Putamen (tissue), 1 donor: ENCODE measurements at regions not wholly inside any gene's neighbourhood (a gene's known extent, or its start where the extent isn't known, plus 50 kb on each side); places are given as distances from the start of the nearest gene placed in this dataset.

ENCODE experiments used
- DNase-seq: peaks from one replicate; pipeline ENCODE4 v3.0.0-alpha.2; 2016; ENCODE audit warnings: low spot score

DNA sequence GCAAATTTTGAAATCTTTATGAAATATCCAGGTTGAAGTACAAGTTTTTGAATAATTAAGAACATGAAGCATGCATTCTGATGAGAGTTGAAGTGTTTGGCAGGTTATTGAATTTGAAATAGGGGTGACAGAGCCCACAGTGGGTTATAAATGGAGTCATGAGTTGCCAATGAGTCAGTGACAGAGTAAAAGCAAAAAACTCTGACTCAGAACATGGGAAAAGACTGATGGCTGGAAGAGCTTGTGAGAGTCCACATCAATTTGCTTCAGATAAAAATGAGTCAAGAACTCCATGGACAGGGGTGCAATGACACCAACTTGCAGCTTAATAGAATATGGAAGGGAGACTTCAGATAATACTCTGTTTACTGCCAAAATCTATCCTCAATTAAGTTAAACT is 105.3 kb downstream of the SLC6A15 start:
- DNase-seq: no peak

DNA sequence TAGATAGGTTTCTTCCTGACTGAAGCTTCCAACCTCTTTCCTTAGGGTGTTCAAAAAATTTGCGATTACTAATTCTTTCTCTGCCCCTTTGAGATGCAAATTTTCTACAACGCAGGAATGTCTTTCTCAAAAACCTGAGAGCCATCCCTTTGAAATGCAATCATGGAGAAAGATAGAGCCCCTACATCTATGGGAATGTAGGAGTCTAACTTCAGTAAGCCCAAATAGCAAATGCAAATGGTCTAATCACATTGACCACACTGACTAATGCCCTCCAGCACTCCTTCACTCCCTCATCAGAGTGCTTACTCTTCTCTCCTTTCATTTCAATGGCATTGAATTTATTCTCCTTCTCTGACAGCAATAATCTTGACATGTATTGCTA is 107.1 kb downstream of the SLC6A15 start:
- no peak for DNase-seq

DNA sequence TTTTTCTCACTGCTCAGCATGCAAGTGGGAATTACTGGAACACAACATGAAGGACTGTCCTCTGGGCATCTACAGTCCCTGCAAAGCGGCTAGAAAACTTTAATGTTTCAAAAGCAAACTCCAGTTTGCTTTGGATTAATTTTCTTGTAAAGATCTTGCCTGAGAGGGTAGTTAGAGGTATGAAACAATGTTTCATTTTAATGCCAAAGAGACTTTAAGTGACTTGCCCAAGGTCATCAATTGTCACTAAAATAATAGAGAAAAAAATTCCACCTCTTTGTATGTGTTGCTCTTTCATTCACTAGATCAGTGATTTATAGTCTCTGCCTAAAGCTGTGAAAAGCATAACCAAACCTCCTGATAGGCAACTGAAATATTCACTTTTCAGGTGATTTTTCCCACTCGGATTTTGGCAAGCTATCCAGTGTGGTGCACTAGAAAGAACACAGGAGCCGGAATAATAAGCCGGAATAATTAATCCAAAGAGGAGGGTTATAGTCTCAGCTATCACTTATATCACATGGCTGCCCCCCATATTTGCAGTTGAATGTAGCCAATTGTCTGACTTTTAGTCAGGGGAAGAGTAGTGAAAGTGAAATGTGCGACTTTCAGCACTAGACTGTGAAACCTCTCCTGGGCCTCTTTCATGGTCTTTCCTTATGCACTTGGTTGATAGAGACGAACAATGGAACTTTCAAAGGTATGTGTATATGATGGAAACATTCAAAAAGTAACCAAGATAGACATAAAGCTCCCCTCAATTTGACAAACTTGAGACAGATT is 107.7 kb downstream of the SLC6A15 start:
- DNase-seq: no peak

DNA sequence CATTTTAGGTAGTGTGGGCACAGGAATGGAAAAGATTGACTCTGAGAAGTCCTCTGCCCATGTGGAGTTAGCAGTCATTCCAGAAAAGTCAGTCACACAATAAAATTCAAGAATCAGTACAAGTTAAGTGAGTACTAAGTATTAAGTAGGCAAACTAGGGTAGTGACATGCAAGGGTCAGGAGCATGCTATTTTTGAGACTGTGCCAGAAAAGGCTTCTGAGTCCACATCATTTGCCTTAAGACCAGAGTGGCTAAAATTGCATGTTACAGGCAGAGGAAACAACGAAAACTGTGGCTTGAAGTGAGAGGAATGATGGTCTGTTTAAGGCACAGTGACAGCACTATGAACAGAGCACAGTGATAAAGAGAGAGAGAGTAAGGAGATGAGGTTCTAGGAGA is 108.9 kb downstream of the SLC6A15 start:
- DNase-seq: no peak

DNA sequence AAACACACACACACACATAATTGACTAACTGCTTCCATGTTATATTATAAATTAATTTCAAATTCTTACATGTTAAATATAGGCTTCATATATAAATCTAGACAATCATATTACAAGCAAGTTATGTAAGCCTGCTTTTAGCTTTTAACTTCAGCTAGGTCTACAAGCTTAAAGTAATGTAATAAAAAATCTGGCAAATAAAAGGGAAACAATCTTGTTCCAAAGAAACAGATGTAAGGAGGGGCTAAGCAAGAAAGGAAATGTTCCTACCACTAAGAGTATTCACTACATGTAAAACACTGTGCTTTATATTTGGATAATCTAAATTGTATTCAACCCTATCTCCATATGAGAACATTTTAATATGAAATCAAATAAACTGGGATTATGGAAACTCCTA is 110.4 kb downstream of the SLC6A15 start:
- DNase-seq: no peak

DNA sequence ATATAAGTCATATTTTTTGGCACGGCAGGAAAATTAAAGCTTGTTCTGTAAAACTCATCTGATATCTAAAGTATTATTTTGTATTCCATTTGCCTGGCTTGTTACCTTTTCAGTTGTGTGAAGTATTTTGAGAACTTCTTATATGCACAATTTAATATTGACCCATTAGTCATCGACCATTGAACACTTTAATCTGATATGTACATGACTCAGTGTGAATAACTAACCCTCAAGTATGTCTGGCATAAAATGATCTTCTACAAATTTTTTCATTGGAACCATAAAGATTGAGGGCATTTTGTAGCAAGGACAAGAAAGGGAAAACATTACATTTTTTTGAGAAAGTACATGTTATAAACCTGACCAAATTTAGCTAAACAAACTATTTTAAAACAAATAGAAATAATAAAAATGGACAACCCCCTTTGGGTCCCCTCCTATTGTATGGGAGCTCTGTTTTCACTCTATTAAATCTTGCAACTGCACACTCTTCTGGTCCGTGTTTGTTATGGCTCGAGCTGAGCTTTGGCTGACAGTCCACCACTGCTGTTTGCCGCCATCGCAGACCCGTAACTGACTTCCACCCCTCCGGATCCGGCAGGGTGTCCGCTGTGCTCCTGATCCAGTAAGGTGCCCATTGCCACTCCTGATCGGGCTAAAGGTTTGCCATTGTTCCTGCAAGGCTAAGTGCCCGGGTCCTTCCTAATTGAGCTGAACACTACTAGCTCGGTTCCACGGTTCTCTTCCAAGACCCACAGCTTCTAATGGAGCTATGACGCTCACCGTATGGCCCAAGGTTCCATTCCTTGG is 118.8 kb downstream of the SLC6A15 start:
- DNase-seq: no peak

DNA sequence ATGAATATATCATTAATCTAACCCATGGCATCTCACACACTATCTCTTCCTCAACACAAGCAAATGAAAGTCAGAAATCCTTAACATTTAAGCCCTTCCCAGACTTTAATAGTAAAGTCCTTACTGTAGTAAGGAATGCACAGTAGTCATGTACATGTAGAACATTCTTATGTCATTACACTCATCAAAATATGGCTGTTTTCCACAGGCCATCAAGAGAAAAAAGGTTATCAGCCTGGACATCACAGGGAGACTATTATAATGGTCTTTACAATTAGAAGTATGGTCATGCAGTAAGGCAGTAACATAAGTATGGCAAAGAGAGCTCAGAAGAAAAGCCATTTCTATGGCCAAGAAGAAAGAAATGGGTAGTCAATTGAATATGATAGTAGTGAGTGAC is 121.2 kb downstream of the SLC6A15 start:
- DNase-seq: no peak

DNA sequence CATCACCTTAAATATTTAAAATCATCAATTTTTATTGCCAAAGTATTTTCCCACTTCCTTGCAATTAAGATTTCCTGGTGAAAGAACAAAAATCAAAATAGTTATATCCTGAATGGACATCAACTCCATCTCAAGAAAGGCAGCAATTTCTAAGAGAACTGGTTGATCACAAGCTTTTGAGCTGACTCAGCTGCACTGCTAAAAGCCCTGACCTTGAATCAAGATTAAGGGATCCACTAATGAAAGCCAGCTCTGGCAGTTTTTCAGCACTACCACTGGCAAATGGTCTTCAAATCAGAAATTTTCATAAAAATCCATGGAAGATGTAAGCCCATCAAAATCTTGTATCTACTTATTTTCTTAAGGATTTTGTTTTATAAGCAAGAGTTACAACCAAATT is 123.4 kb downstream of the SLC6A15 start:
- no peak for DNase-seq

DNA sequence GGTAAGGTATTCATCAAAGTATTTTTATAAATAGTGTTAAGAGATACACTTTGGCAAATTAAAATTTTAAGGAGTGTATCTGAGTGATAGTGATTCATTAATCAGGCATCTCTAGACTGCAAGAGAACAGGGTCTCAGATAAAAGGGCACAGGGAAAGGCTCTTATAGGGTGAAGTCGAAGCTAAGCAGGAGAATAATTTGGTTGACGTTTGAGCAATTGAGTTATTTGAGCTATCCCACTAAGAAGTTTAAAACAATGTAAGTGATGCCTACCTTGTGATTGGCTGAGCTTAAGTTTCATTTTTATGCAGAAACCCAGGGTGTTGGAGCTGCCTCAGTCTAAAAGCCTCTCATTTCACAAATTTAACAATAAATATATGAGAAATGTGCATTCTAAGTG is 125.3 kb downstream of the SLC6A15 start:
- no peak for DNase-seq

DNA sequence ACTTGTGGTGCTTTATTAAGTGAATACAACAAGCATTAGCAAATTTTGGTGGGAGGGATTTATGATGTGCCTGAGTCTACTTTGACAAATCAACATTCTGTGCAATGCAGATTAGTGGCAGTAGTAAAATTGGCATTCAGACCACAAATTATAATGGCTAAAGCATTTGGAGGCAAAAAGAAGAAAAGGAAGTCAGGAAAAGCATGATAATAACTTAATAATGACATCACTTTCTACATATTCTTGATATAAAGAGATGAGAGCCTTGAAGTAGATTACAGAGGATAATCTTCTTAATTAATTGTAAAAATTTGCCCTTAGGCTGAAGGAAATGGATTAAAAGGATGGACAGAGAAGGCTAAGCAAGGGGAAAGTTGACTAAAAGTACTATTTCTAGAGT is 126.0 kb downstream of the SLC6A15 start:
- DNase-seq: no peak

DNA sequence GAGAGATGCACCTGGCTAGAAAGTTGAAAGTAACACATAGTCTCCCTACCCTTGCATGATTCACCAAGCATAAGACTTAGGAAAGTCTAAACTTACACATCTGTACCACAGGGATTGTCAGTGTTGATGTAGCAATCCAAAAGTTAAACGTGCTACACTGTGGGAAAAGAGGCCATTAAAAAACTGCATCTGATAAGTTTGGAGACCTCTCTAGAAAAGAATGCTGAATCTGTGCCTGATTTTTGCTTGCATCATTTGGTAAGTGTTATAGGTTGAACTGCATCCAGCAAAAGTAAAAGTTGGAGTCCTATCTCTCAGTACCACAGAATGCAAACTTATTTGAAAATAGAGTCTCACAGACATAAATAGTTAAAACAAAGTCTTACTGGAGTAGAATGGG is 126.6 kb downstream of the SLC6A15 start:
- DNase-seq: no peak

DNA sequence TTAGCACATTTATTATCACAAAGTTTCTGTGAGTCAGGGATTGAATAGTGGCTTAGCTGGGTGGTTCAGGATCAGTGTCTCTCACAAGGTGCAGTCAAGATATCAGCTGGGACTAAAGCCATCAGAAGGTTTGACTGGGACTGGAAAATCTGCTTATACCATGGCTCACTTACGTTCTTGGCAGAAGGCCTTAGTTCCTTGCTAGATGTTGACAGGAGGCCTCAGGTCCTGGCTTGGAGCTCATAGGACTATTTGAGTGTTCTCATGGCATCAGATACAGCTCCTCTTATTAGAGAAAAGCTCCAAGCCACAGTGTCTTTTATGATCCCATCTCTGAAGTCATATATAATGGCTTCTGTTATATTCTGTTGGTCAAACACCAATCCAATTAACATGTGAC is 127.3 kb downstream of the SLC6A15 start:
- no peak for DNase-seq

DNA sequence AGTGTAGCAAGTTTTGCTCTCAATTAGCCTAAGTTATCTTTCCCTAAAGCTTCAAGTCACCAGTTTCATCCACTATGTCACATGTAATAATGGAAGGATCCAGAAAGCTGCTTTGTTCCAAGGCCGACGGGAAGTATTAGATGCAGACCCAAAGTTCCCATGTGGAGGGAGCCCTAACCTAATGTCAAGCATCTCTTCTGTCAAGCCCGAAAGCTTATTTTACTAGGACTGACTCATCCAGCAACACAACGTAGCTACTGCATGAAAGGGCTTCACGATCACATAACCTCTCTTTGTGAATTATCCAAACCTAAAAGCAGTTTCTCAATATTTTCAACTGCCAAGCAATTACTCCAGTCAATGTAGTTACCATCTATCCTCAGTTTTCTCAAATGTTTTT is 133.4 kb downstream of the SLC6A15 start:
- no peak for DNase-seq

DNA sequence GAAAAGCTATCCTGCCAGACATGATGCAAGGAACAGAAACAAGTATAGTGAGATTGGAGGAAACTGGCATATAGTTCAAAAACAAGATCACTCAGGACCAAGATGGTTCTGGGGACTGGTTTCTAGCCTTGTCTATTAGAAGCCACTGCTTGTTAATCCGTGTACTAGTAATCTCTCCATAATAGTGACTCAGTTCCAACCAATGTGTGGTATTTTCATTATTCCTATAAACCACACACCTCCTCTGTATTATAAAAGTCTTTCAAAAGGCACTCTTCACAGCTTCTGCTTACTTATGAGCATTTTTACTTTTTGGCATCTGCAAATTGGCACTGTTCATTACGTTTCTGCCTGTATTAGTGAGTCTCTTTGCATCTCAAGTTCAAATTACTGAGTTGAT is 140.3 kb downstream of the SLC6A15 start:
- DNase-seq: no peak

DNA sequence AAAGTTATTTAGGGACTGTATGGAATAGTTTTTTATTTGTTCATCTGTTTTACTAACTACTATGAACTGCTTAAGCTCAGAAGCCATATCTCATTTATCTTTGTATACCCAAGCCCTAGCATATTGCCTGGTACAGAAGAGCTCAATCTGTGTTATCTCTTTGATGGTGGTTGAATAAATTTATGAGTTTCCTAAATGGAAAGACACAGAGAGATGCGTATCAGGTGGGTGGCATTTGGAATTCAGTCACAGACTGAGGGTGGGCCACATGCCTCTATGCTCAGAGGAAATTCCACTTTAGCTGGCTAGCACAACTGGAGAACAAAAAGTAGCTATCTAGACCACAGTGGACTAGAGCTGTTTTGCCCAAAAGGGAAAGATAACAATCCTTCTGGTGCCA is 145.5 kb downstream of the SLC6A15 start:
- DNase-seq: no peak

DNA sequence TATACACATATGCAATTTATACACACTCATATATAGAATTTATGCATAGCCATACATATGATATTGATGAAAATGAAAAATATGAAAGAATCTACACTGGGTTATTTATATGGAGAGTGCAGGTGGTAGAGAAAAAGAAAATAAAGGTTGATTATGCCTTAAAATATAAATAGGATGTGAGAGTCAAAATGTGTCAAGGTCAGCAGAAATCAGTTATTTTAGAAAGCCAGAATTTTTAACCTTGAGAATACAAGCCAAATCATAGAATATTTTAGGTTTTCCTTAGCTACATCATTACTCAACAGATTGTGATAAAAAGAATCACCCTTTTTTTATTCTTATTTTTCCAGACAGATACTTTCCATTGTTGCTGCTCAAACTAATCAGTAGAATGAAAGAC is 146.2 kb downstream of the SLC6A15 start:
- no peak for DNase-seq

DNA sequence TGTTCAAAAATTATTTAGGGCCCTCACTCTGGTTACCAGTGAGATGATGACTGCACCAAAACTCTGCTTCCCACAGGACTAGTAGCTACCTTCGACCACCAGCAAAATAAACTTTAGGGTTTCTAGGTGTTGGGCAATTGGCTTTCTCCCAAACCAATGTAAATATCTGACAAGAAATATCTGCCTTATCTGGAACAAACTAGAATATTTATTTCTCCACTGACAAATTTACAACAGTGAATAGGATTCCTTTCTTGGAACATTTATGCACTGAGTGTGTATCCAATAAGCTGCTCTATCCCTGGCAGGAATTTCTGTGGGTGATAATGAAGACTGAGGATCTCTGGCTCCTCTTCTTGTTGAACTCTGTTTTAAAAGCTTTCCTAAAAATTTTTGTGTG is 148.6 kb downstream of the SLC6A15 start:
- DNase-seq: no peak

DNA sequence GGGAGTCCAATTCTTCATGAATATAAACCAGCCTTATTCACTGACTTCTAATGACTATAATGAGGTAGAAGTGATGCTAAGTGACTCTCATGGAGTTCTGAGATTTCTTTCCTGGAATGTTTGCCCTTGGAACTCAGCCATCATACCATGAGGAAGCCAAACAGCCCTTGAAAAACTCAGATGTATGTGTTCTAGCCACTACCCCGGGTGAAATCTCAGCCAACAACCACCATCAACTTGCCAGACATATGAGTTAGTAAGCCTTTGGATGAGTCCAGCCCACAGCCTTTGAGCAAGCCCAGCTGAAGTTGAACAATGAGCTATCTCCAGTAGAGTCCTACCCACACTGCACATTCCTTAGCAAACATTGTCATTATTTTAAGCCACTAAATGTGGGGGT is 149.5 kb downstream of the SLC6A15 start:
- DNase-seq: no peak

DNA sequence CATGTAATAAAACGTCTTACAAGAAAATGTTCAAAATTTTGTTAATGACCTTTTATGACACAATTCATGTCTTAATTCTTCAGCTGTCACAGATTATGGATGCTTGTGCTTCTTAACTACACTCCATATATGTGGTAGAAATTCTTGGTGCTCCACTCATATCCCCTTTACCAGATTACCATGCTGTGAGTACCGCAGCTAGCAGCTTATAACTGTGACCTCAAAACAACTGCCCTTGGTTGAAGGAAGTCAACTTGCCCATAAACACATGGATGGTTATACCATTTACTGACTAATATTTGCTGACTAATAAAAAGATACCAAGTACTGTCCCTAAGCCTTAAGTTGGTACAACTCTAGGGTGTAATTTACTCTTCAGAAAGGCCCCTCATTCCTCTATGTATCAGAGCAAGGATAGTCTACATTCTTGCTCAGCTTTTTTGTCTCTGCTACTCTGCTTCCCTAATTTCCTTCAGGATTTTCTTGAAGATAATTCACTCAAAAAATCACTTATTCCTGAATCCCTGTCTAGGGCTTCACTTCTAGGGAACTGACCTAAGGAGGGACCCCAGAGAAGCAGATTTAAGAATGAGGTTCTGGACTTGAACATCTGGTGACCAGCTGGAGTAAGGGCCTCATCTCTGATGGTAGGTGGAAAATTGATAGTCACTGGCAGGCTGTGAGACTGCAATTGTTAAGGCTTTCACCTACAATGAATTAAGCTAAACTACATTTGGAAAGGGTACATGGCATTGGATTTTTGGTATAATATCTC is 152.3 kb downstream of the SLC6A15 start:
- DNase-seq: no peak

DNA sequence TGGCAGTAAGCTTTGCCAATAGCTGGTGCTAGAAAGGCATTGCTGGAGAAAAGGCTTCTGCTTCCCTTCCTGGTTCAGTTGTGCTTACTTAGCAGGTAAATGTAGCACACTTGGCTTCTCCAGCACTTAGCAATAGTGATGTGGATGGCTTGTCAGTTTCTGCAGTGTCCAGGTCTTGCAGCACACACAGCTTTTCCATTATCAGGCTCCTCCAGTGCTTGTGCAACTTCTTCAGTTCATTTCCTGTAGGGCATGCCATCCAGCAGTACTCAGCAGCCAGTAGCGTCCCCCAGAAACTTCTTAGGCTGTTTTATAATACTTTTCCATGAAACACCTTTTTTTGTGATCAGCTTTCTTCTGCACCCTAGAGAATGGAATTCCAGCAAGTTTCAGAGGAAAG is 154.6 kb downstream of the SLC6A15 start:
- no peak for DNase-seq

DNA sequence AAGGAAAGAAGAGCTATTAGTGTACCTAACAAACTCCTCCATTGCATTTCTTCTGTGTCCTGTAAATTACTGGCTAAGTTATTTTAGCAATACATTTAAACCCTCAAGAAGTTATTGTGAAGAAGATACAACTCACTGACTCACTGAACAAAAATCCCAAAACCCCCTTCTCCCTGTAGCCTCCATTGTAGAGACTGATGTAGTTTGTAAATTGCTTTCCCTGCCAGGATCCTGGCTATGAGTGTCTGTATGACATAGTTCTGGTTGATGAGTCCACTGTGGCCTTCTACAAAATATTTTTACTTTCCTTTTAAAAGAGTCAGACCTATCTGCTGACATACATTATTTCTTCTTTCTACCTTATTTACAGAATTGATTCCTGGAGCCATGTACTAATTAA is 155.6 kb downstream of the SLC6A15 start:
- no peak for DNase-seq

DNA sequence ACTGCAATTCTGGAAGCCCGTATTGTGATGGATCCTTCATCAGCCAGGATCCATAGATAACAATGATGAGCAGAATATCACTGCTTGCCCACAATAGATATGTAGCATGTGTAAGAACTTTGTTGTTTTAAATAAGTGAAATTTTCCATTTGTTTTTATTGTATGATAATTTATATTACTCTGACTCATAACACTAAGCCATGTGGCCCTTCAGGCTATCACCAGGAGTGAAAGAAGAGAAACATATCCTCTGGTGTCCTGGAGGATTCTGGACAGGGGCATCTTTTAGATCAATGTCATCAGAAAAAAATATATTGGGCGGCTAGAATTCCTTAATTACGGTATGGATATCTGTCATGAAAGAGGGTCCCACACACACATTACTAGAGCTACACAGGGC is 167.5 kb downstream of the SLC6A15 start:
- DNase-seq: no peak

DNA sequence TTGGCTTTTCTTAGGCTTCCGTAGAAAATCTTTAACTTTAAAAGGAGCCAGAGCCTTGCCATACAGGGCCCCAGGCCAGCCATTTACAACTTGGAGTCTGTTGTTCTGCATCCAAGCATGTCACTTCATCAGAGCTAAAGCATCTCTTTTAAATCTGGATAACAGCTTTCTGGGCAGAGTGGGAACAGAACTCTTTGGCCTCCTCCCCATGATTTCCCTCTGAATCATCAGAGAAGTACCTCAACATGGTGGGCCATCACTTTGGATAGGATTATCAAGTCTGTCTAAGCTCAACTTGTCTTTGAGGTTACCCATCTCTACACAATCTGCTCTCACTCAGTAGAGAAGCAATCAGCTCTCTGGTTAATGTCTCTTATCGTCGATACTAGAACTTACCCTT is 170.9 kb downstream of the SLC6A15 start:
- no peak for DNase-seq
